ENCODE measurements at regions not wholly inside any gene's neighbourhood (a gene's known extent, or its start where the extent isn't known, plus 50 kb on each side); places are given as distances from the start of the nearest gene placed in this dataset.

DNA sequence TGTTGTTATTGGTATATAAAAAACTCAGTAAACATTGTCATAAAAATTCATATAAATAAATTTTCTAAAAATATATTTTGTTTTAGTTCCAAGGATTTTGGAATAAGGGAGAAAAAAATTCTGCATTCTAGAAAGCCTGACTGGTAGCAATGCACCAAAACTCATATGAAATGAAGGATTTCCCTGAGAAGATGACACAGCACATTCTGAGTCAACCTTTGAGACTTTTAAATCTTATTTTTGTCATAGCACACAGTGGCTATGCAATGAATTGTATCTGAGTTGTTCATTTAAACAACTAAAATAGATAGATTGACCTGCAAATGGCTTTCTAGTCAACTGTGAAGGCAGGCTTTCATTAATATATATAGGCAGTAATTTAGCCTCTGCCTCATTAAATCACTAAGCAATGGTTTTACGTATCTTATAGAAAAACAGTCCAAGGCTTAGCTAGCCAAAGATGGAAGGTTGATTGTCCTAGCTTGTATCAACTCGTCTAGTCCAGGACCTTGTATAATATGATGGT is 239.1 kb upstream of the NEIL3 start:
- Mint-ChIP-seq H3K9me3 (no peaks in the 10 kb centered on the region), H3K27ac (ENCODE audit: unreplicated experiment) (no peak overlapping the region), H3K4me3 (no peak overlapping the region), H3K27me3 (ENCODE audit: low read depth) (no peaks in the 10 kb centered on the region), H3K36me3 (ENCODE audit: low read depth) (no peaks in the 10 kb centered on the region), H3K4me1 (no peaks in the 10 kb centered on the region)
- no peak for DNase-seq (ENCODE audit: low read depth, low spot score)
- TF ChIP-seq, protein P1, sequence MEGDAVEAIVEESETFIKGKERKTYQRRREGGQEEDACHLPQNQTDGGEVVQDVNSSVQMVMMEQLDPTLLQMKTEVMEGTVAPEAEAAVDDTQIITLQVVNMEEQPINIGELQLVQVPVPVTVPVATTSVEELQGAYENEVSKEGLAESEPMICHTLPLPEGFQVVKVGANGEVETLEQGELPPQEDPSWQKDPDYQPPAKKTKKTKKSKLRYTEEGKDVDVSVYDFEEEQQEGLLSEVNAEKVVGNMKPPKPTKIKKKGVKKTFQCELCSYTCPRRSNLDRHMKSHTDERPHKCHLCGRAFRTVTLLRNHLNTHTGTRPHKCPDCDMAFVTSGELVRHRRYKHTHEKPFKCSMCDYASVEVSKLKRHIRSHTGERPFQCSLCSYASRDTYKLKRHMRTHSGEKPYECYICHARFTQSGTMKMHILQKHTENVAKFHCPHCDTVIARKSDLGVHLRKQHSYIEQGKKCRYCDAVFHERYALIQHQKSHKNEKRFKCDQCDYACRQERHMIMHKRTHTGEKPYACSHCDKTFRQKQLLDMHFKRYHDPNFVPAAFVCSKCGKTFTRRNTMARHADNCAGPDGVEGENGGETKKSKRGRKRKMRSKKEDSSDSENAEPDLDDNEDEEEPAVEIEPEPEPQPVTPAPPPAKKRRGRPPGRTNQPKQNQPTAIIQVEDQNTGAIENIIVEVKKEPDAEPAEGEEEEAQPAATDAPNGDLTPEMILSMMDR (conservative IDR thresholded peaks at IDR 0.05) = no peak

DNA sequence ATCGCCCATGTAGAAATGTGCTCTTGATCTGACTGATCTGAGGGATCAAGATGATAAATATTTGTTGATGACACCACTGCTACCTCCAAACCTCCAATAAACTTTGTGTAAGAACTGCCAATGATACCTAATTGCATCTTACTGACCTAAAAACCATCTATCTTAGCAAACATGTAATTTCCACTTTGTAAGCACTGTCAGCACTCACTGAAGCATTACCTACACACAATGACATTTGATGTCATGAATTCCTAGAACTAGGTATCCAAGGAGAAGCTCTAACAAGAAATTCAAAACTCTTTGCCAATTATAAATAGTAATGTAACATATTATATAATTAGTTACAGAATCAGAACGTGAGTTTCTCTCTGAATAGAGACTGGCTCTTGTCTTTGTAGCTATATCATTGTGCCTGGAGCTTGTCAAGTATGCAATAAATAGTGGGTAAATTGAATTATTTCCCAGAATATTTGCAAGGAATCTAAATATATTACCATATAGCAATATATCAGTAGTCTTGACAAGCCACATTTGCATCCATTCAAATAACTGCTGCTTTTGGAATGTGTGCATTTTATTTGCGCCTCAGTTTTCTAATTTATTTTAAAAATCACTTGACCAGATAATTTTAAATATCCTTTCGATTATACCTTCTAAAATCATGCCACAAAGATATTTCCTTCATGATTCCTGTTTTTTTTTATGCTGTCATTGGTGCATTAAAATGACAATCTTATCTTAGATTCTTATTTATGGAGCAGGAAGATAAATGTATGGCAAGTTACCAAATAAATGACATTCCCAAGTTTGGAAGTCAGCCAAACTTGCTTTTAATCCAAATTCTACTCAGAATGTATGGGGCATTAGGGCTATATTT is 232.3 kb upstream of the NEIL3 start:
- Mint-ChIP-seq H3K9me3 (no peaks in the 10 kb centered on the region), H3K4me1 (peaks cover 15% of the 10 kb centered on the region), H3K36me3 (ENCODE audit: low read depth) (no peaks in the 10 kb centered on the region), H3K27ac (ENCODE audit: unreplicated experiment) (no peak overlapping the region), H3K27me3 (ENCODE audit: low read depth) (no peaks in the 10 kb centered on the region), H3K4me3 (no peak overlapping the region)
- TF ChIP-seq, protein P1 (conservative IDR thresholded peaks at IDR 0.05) = no peak
- DNase-seq (ENCODE audit: low read depth, low spot score) = no peak

DNA sequence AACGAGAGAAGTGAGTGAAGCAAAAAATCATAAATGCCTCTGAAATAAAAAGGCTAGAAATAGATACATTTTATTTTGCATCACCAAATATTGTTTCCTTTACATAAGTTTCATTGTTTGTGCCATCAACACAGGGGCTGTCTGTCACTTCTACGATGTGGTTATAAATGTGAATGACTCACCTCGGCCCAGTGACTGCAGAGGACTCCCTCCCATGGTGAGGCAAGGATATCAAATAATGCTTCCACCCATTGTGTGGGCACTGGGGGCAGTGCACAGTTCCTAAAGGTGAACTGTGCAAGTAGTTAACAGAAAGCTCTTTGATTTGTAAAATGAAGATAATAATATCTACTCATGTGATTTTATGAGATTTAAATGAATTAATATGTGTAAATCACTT is 230.3 kb upstream of the NEIL3 start:
- TF ChIP-seq, protein P1 (conservative IDR thresholded peaks at IDR 0.05) = no peak
- H3K9me3 Mint-ChIP-seq = no peaks in the 10 kb centered on the region
- H3K27me3 Mint-ChIP-seq (ENCODE audit: low read depth) = no peaks in the 10 kb centered on the region
- DNase-seq (ENCODE audit: low read depth, low spot score) = no peak
- peaks cover 21% of the 10 kb centered on the region for H3K4me1 Mint-ChIP-seq
- no peak overlapping the region for H3K27ac Mint-ChIP-seq (ENCODE audit: unreplicated experiment)
- no peak overlapping the region for H3K4me3 Mint-ChIP-seq
- H3K36me3 Mint-ChIP-seq (ENCODE audit: low read depth) = no peaks in the 10 kb centered on the region

DNA sequence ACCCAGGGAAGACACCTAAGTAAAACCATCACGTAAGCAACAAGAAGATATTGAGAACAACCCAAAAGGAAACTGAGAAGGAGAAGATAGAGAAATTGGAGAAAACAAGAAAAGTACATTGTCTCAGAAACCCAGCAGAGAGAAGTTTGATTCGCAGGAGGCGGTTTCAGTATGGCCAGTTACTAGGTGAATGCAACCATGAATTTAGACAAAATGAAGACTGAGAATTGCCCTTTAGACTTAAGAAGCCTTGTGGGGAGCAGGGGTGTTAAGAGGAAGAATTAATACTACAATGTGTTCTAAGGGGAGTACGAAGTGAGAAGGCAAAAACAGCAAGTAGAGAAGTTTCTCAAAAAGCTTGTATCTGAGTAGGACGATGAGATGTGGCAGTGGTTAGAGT is 229.3 kb upstream of the NEIL3 start:
- no peaks in the 10 kb centered on the region for H3K27me3 Mint-ChIP-seq (ENCODE audit: low read depth)
- TF ChIP-seq, protein P1 (conservative IDR thresholded peaks at IDR 0.05) = no peak
- no peak overlapping the region for H3K4me3 Mint-ChIP-seq
- DNase-seq (ENCODE audit: low read depth, low spot score) = no peak
- no peak overlapping the region for H3K27ac Mint-ChIP-seq (ENCODE audit: unreplicated experiment)
- H3K36me3 Mint-ChIP-seq (ENCODE audit: low read depth) = no peaks in the 10 kb centered on the region
- no peaks in the 10 kb centered on the region for H3K9me3 Mint-ChIP-seq
- peaks cover 21% of the 10 kb centered on the region for H3K4me1 Mint-ChIP-seq

DNA sequence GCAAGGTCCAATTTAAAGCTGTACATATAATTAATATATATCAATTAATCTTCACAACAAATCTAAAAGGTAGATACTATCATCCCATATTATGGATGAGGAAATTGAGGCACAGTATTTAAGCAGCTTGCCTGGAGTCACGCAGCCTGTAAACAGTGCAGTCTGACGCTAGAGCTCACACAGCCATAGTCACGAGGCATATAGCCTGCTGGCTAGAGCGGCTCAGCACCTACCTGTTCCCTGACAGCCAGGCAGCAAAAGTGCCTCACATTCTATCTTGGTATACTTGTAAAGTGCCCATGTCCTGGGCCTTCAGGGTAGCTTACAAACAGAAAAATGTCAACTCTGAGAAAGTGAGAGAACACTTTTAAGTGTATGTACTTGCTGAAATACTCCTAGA is 222.6 kb upstream of the NEIL3 start:
- TF ChIP-seq, protein P1 (conservative IDR thresholded peaks at IDR 0.05) = no peak
- Mint-ChIP-seq H3K27ac (ENCODE audit: unreplicated experiment) (no peak overlapping the region), H3K36me3 (ENCODE audit: low read depth) (no peaks in the 10 kb centered on the region), H3K27me3 (ENCODE audit: low read depth) (no peaks in the 10 kb centered on the region), H3K4me1 (peaks cover 7% of the 10 kb centered on the region), H3K4me3 (no peak overlapping the region), H3K9me3 (no peaks in the 10 kb centered on the region)
- no peak for DNase-seq (ENCODE audit: low read depth, low spot score)
